HepG2 (cell line): ENCODE measurements at regions not wholly inside any gene's neighbourhood (a gene's known extent, or its start where the extent isn't known, plus 50 kb on each side); places are given as distances from the start of the nearest gene placed in this dataset.

ENCODE experiments used
- ATAC-seq: fragments of 200-7000 bp; cut with Tn5 transposase; 3 replicates; pipeline ENCODE4 v1.9.1; 2020; ENCODE audit warnings: mild to moderate bottlenecking, moderate library complexity
- BruUV-seq: library from RNA; stranded (reverse); fragments of 400-500 nt; replicated peaks from 2 replicates; lab custom pipeline; 2021; lab: Mats Ljungman, UMichigan
- CTCF ChIA-PET: fragments of 300-600 bp; formaldehyde crosslinking; extraction: SDS; loops from one replicate; lab custom pipeline; 2021; ENCODE audit warnings: low total read pairs, inconsistent platforms, low intra/inter-chr PET ratio; lab: Yijun Ruan, JAX
- POLR2A ChIA-PET: fragments of 350-600 bp; sonication (Branson Sonifier 250); formaldehyde crosslinking; loops from one replicate; lab custom pipeline; 2020; ENCODE audit warnings: antibody characterized with exemption, inconsistent platforms; lab: Yijun Ruan, JAX
- DNase-seq: peaks from one replicate; pipeline ENCODE4 v3.0.0-alpha.2; 2015; ENCODE audit warnings: low spot score
- FAIRE-seq: peaks from 3 replicates; lab custom pipeline; 2011; peaks lifted over from hg19 to GRCh38; lab: Jason Lieb, UNC
- H2AFZ ChIP-seq: one replicate; pipeline ENCODE4 v1.6.1; 2011; ENCODE audit warnings: low read length, inconsistent platforms
- H3K27ac ChIP-seq: fragments of 300-600 bp; 3 replicates; pipeline ENCODE4 v1.8.0; 2011; ENCODE audit warnings: mixed run types, mild to moderate bottlenecking, mixed read lengths, low read length, inconsistent platforms; ENCODE audit not compliant: insufficient read depth; ENCODE audit errors: extremely low read length
- H3K27me3 ChIP-seq, 2 experiments: fragments of 200-600 bp in 1 of 2; 2 replicates in 1 of 2; 3 replicates in 1 of 2; pipeline versions ENCODE4 v1.6.0 to v1.8.0; 2011; ENCODE audit warnings: low read length in 2 of 2, mild to moderate bottlenecking in 2 of 2, moderate library complexity in 2 of 2, inconsistent platforms in 1 of 2; ENCODE audit not compliant: insufficient read depth in 2 of 2, control insufficient read depth in 1 of 2
- H3K36me3 ChIP-seq, 2 experiments: fragments of 200-600 bp in 1 of 2; replicated peaks in 1 of 2; 2 replicates in 1 of 2; 3 replicates in 1 of 2; pipeline versions ENCODE4 v1.5.1 to v1.8.0; 2011; ENCODE audit warnings: low read length in 2 of 2, inconsistent platforms in 1 of 2; ENCODE audit not compliant: insufficient read depth in 2 of 2, control insufficient read depth in 1 of 2
- H3K4me1 ChIP-seq: 2 replicates; pipeline ENCODE4 v1.5.1; 2012; ENCODE audit warnings: low read length, inconsistent platforms; ENCODE audit not compliant: insufficient read depth
- H3K4me2 ChIP-seq: 2 replicates; pipeline ENCODE4 v1.6.0; 2011; ENCODE audit warnings: low read depth, low read length, inconsistent platforms
- H3K4me3 ChIP-seq, 3 experiments: fragments of 200-600 bp in 1 of 3; sonication (generic), shearing (Covaris generic) in 1 of 3; replicated peaks in 1 of 3; 2 replicates each; pipeline ENCODE4 v1.5.1; 2011 to 2016; ENCODE audit warnings: low read length in 3 of 3, inconsistent platforms in 2 of 3, low read depth in 2 of 3, mild to moderate bottlenecking in 2 of 3, control low read depth in 1 of 3, mixed read lengths in 1 of 3; ENCODE audit not compliant: insufficient read depth in 1 of 3
- H3K79me2 ChIP-seq: one replicate; pipeline ENCODE4 v1.6.1; 2011; ENCODE audit warnings: low read length, inconsistent platforms; ENCODE audit not compliant: insufficient read depth
- H3K9ac ChIP-seq: 2 replicates; pipeline ENCODE4 v1.6.0; 2011; ENCODE audit warnings: mild to moderate bottlenecking, low read depth, low read length, inconsistent platforms; ENCODE audit not compliant: insufficient read depth
- H3K9me3 ChIP-seq: 2 replicates; pipeline ENCODE4 v1.5.1; 2012; ENCODE audit warnings: mild to moderate bottlenecking, low read length
- H4K20me1 ChIP-seq: 2 replicates; pipeline ENCODE4 v1.6.0; 2011; ENCODE audit warnings: inconsistent platforms, mild to moderate bottlenecking, low read length, moderate library complexity; ENCODE audit not compliant: insufficient read depth
- DBP ChIP-seq: sonication (generic); formaldehyde crosslinking; IDR thresholded peaks from 2 replicates; pipeline ENCODE4 v1.4.0; 2020; ENCODE audit warnings: missing genetic modification reagents; ENCODE audit errors: not compliant biosample characterization
- DMAP1 ChIP-seq: IDR thresholded peaks from 2 replicates; pipeline ENCODE4 v1.6.1; 2016
- FOSL2 ChIP-seq: sonication (generic); formaldehyde crosslinking; IDR thresholded peaks from 2 replicates; pipeline ENCODE4 v1.4.0; 2020; ENCODE audit warnings: missing genetic modification reagents
- FOXO4 ChIP-seq: sonication (generic); formaldehyde crosslinking; conservative IDR thresholded peaks from 2 replicates; pipeline ENCODE4 v1.8.1; 2023; ENCODE audit warnings: missing genetic modification reagents
- HNF4G ChIP-seq, 2 experiments: sonication (generic) in 1 of 2; formaldehyde crosslinking in 1 of 2; IDR thresholded peaks; 2 replicates each; pipeline versions ENCODE4 v1.4.0 to v1.6.1; 2011 to 2020; ENCODE audit warnings: borderline replicate concordance in 2 of 2, low read depth in 2 of 2, mild to moderate bottlenecking in 2 of 2, low read length in 1 of 2, missing genetic modification reagents in 1 of 2, moderate library complexity in 1 of 2
- KDM6A ChIP-seq: IDR thresholded peaks from 2 replicates; pipeline ENCODE4 v1.6.1; 2016; ENCODE audit warnings: low read depth
- KLF15 ChIP-seq: sonication (generic); formaldehyde crosslinking; IDR thresholded peaks from 2 replicates; pipeline ENCODE4 v1.8.1; 2023; ENCODE audit warnings: borderline replicate concordance, mild to moderate bottlenecking, inconsistent platforms, missing genetic modification reagents, mixed read lengths
- NFATC3 ChIP-seq: sonication (generic); formaldehyde crosslinking; IDR thresholded peaks from 2 replicates; pipeline ENCODE4 v1.5.1; 2020; ENCODE audit warnings: mild to moderate bottlenecking, missing genetic modification reagents
- RARG ChIP-seq: sonication (generic); formaldehyde crosslinking; IDR thresholded peaks from 2 replicates; pipeline ENCODE4 v1.4.0; 2020; ENCODE audit warnings: low read depth, mild to moderate bottlenecking, missing genetic modification reagents
- STAT5B ChIP-seq: sonication (generic); formaldehyde crosslinking; IDR thresholded peaks from 2 replicates; pipeline ENCODE4 v1.4.0; 2020; ENCODE audit warnings: missing genetic modification reagents
- U2AF2 ChIP-seq: fragments of 200-400 bp; formaldehyde crosslinking; IDR thresholded peaks from 2 replicates; pipeline ENCODE4 v1.6.1; 2017; ENCODE audit warnings: low read depth, mild to moderate bottlenecking, low read length
- ZNF296 ChIP-seq: sonication (generic); formaldehyde crosslinking; conservative IDR thresholded peaks from 2 replicates; pipeline ENCODE4 v1.5.0; 2020; ENCODE audit warnings: mild to moderate bottlenecking, missing genetic modification reagents
- ZNF33B ChIP-seq: sonication (generic); formaldehyde crosslinking; IDR thresholded peaks from 2 replicates; pipeline ENCODE4 v1.5.1; 2020; ENCODE audit warnings: mild to moderate bottlenecking, missing genetic modification reagents
- ZNF496 ChIP-seq: sonication (generic); formaldehyde crosslinking; IDR thresholded peaks from 2 replicates; pipeline ENCODE4 v1.8.1; 2023; ENCODE audit warnings: mild to moderate bottlenecking, moderate library complexity, missing genetic modification reagents; ENCODE audit not compliant: insufficient replicate concordance
- ZNF547 ChIP-seq: sonication (generic); formaldehyde crosslinking; IDR thresholded peaks from 2 replicates; pipeline ENCODE4 v1.5.1; 2020; ENCODE audit warnings: mild to moderate bottlenecking, missing genetic modification reagents
- ZNF567 ChIP-seq: sonication (generic); formaldehyde crosslinking; IDR thresholded peaks from 2 replicates; pipeline ENCODE4 v1.8.1; 2023; ENCODE audit warnings: mild to moderate bottlenecking, missing genetic modification reagents, borderline replicate concordance
- ZNF841 ChIP-seq: sonication (generic); formaldehyde crosslinking; IDR thresholded peaks from 2 replicates; pipeline ENCODE4 v1.8.1; 2023; ENCODE audit warnings: missing genetic modification reagents, borderline replicate concordance
- ZNF883 ChIP-seq: sonication (generic); formaldehyde crosslinking; IDR thresholded peaks from 2 replicates; pipeline ENCODE4 v1.5.1; 2020; ENCODE audit warnings: mild to moderate bottlenecking, missing genetic modification reagents; ENCODE audit errors: not compliant biosample characterization
- WGBS: methylation state at CpG from one replicate; pipeline ENCODE4 v1.1.6; 2017; ENCODE audit warnings: low lambda C conversion rate; 5-methylcytosine and 5-hydroxymethylcytosine counted together
- in situ Hi-C: cut with HindIII; loops from 2 replicates; pipeline ENCODE4 v1.10.0; 2017; ENCODE audit warnings: low pct_unique_long_range_greater_than_20kb; ENCODE audit not compliant: extremely low pct_ligation_motif_present
- intact Hi-C: fragments of 100-400 bp; cut with micrococcal nuclease; formaldehyde crosslinking; loops from one replicate; pipeline ENCODE4 v1.10.0; 2022; ENCODE audit not compliant: unreplicated experiment
- TF ChIP-seq, protein P1 (sequence below): sonication (generic); formaldehyde crosslinking; IDR thresholded peaks from 2 replicates; pipeline ENCODE4 v1.9.0; 2021; ENCODE audit warnings: missing genetic modification reagents, mild to moderate bottlenecking, borderline replicate concordance

GRCh38 chr2:123359636-123360035, 665.5 kb upstream of the CNTNAP5 start:
- DNase-seq, result no peak
- Histone ChIP-seq H3K36me3 (no peaks in the 10 kb centered on the region), H2AFZ (no peak overlapping the region), H3K4me2 (no peak overlapping the region), H3K9me3 (peaks cover 87% of the 10 kb centered on the region), H3K27me3 (no peaks in the 10 kb centered on the region), H3K9ac (no peak overlapping the region), H3K4me1 (no peaks in the 10 kb centered on the region), H3K4me3 (no peak overlapping the region), H3K27ac (no peak overlapping the region), H3K79me2 (no peaks in the 10 kb centered on the region), H4K20me1 (no peaks in the 10 kb centered on the region)
- ATAC-seq, result no peak
- TF ChIP-seq DMAP1 (CRISPR knock-in tag) (no peak), ZNF33B (no peak), FOSL2 (CRISPR knock-in tag) (no peak), NFATC3 (no peak), ZNF496 (CRISPR knock-in tag) (no peak), RARG (CRISPR knock-in tag) (no peak), ZNF547 (CRISPR knock-in tag) (no peak), FOXO4 (no peak), ZNF883 (CRISPR knock-in tag) (no peak), ZNF296 (CRISPR knock-in tag) (no peak), U2AF2 (no peak), HNF4G (IDR thresholded peaks at IDR 0.05; ENCODE audit: borderline replicate concordance, low read depth, low read length) (no peak), HNF4G (CRISPR knock-in tag; IDR thresholded peaks at IDR 0.05; ENCODE audit: borderline replicate concordance, low read depth) (no peak), ZNF841 (CRISPR knock-in tag) (no peak), STAT5B (CRISPR knock-in tag) (no peak), DBP (CRISPR knock-in tag) (no peak), KDM6A (no peak), ZNF567 (CRISPR knock-in tag) (no peak), KLF15 (CRISPR knock-in tag) (no peak)
- TF ChIP-seq, protein P1, sequence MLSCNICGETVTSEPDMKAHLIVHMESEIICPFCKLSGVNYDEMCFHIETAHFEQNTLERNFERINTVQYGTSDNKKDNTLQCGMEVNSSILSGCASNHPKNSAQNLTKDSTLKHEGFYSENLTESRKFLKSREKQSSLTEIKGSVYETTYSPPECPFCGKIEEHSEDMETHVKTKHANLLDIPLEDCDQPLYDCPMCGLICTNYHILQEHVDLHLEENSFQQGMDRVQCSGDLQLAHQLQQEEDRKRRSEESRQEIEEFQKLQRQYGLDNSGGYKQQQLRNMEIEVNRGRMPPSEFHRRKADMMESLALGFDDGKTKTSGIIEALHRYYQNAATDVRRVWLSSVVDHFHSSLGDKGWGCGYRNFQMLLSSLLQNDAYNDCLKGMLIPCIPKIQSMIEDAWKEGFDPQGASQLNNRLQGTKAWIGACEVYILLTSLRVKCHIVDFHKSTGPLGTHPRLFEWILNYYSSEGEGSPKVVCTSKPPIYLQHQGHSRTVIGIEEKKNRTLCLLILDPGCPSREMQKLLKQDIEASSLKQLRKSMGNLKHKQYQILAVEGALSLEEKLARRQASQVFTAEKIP (CRISPR knock-in tag), result no peak
- FAIRE-seq, result no peak
- WGBS, result 0% methylated on average over 1 of the region's 1 CpG
- intact Hi-C loops, result no loop called here
- no TSS peak for BruUV-seq
- in situ Hi-C loops, result no loop called here
- ChIA-PET POLR2A (no interaction called here), CTCF (no interaction called here)
